ENCODE measurements at regions not wholly inside any gene's neighbourhood (a gene's known extent, or its start where the extent isn't known, plus 50 kb on each side); places are given as distances from the start of the nearest gene placed in this dataset.

DNA sequence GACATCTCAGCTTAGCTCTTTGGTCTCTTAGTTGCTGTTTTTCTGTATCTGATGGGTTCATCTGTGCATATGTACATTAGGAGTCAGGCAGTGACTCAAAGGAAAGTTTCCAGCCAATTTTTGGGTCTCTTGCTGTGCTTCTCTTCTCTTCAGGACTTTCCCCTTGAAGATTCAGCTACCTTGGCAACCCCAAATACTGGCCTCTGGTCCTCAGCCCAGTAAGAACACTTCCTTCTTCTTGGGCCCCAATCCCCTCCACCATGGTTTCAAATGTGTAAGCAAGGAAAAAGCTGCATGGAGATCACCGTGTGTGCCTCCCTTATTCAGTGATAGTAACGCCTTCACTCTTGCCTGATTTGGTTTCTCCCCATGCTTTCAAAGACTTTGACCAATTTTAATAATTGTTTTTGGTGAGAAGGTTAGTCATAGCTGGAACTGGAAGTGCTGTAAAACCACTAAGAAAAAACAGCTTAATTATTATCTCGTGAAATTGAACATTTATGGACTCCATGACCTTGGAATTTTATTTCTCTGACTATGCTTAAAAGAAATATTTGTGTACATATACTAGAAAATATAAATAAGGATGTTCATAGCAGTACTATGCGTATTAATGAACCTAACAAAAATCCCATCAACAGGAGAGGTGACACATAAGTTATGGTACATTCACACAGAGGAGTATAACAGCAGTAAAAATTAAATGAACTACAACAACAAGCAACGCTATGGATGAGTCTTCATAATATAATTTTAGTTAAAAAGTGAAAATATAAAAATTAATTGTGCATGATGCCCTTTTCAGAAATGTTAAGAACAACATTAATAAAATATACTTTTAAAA, 125.3 kb upstream of the BCL6 start (continued):
- TF ChIP-seq, protein P1, sequence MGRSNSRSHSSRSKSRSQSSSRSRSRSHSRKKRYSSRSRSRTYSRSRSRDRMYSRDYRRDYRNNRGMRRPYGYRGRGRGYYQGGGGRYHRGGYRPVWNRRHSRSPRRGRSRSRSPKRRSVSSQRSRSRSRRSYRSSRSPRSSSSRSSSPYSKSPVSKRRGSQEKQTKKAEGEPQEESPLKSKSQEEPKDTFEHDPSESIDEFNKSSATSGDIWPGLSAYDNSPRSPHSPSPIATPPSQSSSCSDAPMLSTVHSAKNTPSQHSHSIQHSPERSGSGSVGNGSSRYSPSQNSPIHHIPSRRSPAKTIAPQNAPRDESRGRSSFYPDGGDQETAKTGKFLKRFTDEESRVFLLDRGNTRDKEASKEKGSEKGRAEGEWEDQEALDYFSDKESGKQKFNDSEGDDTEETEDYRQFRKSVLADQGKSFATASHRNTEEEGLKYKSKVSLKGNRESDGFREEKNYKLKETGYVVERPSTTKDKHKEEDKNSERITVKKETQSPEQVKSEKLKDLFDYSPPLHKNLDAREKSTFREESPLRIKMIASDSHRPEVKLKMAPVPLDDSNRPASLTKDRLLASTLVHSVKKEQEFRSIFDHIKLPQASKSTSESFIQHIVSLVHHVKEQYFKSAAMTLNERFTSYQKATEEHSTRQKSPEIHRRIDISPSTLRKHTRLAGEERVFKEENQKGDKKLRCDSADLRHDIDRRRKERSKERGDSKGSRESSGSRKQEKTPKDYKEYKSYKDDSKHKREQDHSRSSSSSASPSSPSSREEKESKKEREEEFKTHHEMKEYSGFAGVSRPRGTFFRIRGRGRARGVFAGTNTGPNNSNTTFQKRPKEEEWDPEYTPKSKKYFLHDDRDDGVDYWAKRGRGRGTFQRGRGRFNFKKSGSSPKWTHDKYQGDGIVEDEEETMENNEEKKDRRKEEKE (IDR thresholded peaks at IDR 0.05), result no peak
- TF ChIP-seq CBX5 (IDR thresholded peaks at IDR 0.05; ENCODE audit: low read depth) (no peak), NFIC (IDR thresholded peaks at IDR 0.05; ENCODE audit: low read depth, low read length) (no peak), RCOR1 (conservative IDR thresholded peaks at IDR 0.05; ENCODE audit: low read depth, low read length) (no peak), ZSCAN29 (IDR thresholded peaks at IDR 0.05) (no peak), KLF5 (IDR thresholded peaks at IDR 0.05; ENCODE audit: partially characterized antibody) (no peak), RUNX3 (IDR thresholded peaks at IDR 0.05; ENCODE audit: low read length) (peak; percentile 80), TCF7 (IDR thresholded peaks at IDR 0.05; ENCODE audit: borderline replicate concordance) (no peak), IKZF2 (IDR thresholded peaks at IDR 0.05) (peak; percentile 63 to 71; a peak in 3 of 4 replicates), FOXK2 (IDR thresholded peaks at IDR 0.05) (no peak), MYC (IDR thresholded peaks at IDR 0.05; ENCODE audit: insufficient read depth, insufficient read length, insufficient replicate concordance, low read length, severe bottlenecking) (no peak), POLR2AphosphoS5 (IDR thresholded peaks at IDR 0.05; ENCODE audit: low read length) (no peak), SRF (IDR thresholded peaks at IDR 0.05; ENCODE audit: low read depth in 2 of 2, low read length in 2 of 2) (no peak), ZBTB4 (CRISPR knock-in tag; IDR thresholded peaks at IDR 0.05) (no peak), FOS (IDR thresholded peaks at IDR 0.05; ENCODE audit: borderline replicate concordance, extremely low read depth, insufficient read length) (no peak), STAT3 (IDR thresholded peaks at IDR 0.05; ENCODE audit: low read depth, low read length) (no peak), MXI1 (IDR thresholded peaks at IDR 0.05; ENCODE audit: low read depth, low read length) (no peak), BCL3 (IDR thresholded peaks at IDR 0.05; ENCODE audit: borderline replicate concordance, insufficient read depth, low read depth, low read length, poor library complexity, severe bottlenecking) (no peak), BHLHE40 (IDR thresholded peaks at IDR 0.05; ENCODE audit: borderline replicate concordance in 1 of 2, low read depth in 2 of 2, low read length in 1 of 2) (no peak), ESRRA (IDR thresholded peaks at IDR 0.05; ENCODE audit: low read length) (no peak), BCL11A (IDR thresholded peaks at IDR 0.05; ENCODE audit: low read depth, low read length) (peak; percentile 64), HCFC1 (IDR thresholded peaks at IDR 0.05; ENCODE audit: low read length) (no peak), EGR1 (IDR thresholded peaks at IDR 0.05; ENCODE audit: borderline replicate concordance in 1 of 2, low read depth in 2 of 2, low read length in 2 of 2) (no peak), SP1 (IDR thresholded peaks at IDR 0.05; ENCODE audit: low read depth, low read length) (no peak), RBBP5 (conservative IDR thresholded peaks at IDR 0.05) (no peak)
